GM12878 (cell line): ENCODE measurements at regions not wholly inside any gene's neighbourhood (a gene's known extent, or its start where the extent isn't known, plus 50 kb on each side); places are given as distances from the start of the nearest gene placed in this dataset.
A peak's percentile ranks its signal among the peaks of the same experiment; 100 is the strongest.

Experiments
- ATAC-seq: fragments of 200-7000 bp; cut with Tn5 transposase; 3 replicates; pipeline ENCODE4 v1.9.1; 2020; ENCODE audit warnings: mild to moderate bottlenecking, moderate library complexity
- BruUV-seq: library from RNA; stranded (reverse); fragments of 400-500 nt; replicated peaks from 2 replicates; lab custom pipeline; 2021; lab: Mats Ljungman, UMichigan
- CTCF ChIA-PET: fragments of 300-600 bp; sonication (Branson Sonifier 250); formaldehyde crosslinking; extraction: SDS; loops from one replicate; lab custom pipeline; 2021; ENCODE audit warnings: inconsistent platforms; lab: Yijun Ruan, JAX
- POLR2A ChIA-PET: fragments of 350-600 bp; formaldehyde crosslinking; extraction: SDS; loops from one replicate; lab custom pipeline; 2021; ENCODE audit warnings: inconsistent platforms; lab: Charles Lee
- RAD21 ChIA-PET: fragments of 300-600 bp; sonication (Branson Sonifier 250); formaldehyde crosslinking; loops from one replicate; lab custom pipeline; 2023; ENCODE audit warnings: antibody characterized with exemption; ENCODE audit not compliant: unreplicated experiment; lab: Charles Lee
- SMC1A ChIA-PET: fragments of 300-600 bp; sonication (Branson Sonifier 250); formaldehyde crosslinking; loops from one replicate; lab custom pipeline; 2023; ENCODE audit not compliant: unreplicated experiment, uncharacterized antibody; lab: Charles Lee
- DNase-seq: peaks from one replicate; pipeline ENCODE4 v3.0.0-alpha.2; 2011; ENCODE audit warnings: low read depth, low spot score
- FAIRE-seq: peaks from 3 replicates; lab custom pipeline; 2011; peaks lifted over from hg19 to GRCh38; lab: Jason Lieb, UNC
- H2AFZ ChIP-seq: 2 replicates; pipeline ENCODE4 v1.6.0; 2011; ENCODE audit warnings: low read depth, low read length, control low read depth; ENCODE audit not compliant: control insufficient read depth
- H3K27ac ChIP-seq: 2 replicates; pipeline ENCODE4 v1.5.1; 2011; ENCODE audit warnings: control low read depth; ENCODE audit not compliant: control insufficient read depth, insufficient read depth
- H3K27me3 ChIP-seq, 2 experiments: replicated peaks in 1 of 2; 2 replicates each; pipeline versions ENCODE4 v1.6.0 to v1.6.1; 2011; ENCODE audit warnings: low read length in 1 of 2; ENCODE audit not compliant: control insufficient read depth in 2 of 2, insufficient read depth in 2 of 2
- H3K36me3 ChIP-seq, 2 experiments: 2 replicates each; pipeline ENCODE4 v1.5.1; 2011; ENCODE audit warnings: low read length in 1 of 2; ENCODE audit not compliant: control insufficient read depth in 2 of 2, insufficient read depth in 2 of 2
- H3K4me1 ChIP-seq: 2 replicates; pipeline ENCODE4 v1.6.1; 2011; ENCODE audit warnings: mild to moderate bottlenecking, low read length, moderate library complexity, mixed read lengths; ENCODE audit not compliant: control insufficient read depth, insufficient read depth
- H3K4me2 ChIP-seq: 2 replicates; pipeline ENCODE4 v1.6.0; 2011; ENCODE audit warnings: control low read depth; ENCODE audit not compliant: control insufficient read depth, insufficient read depth
- H3K4me3 ChIP-seq: fragments of 200-600 bp; sonication (generic); 2 replicates; pipeline ENCODE4 v1.5.1; 2016
- H3K79me2 ChIP-seq: 2 replicates; pipeline ENCODE4 v1.6.0; 2011; ENCODE audit warnings: low read length; ENCODE audit not compliant: control insufficient read depth, insufficient read depth
- H3K9ac ChIP-seq: 2 replicates; pipeline ENCODE4 v1.8.0; 2011; ENCODE audit warnings: low read length, control low read depth, mixed read lengths; ENCODE audit not compliant: control insufficient read depth, insufficient read depth
- H3K9me3 ChIP-seq: replicated peaks from 3 replicates; pipeline ENCODE4 v1.5.1; 2011; ENCODE audit warnings: mild to moderate bottlenecking, low read length; ENCODE audit not compliant: control insufficient read depth, insufficient read depth
- H4K20me1 ChIP-seq: 2 replicates; pipeline ENCODE4 v1.6.0; 2011; ENCODE audit not compliant: control insufficient read depth, insufficient read depth
- ATF2 ChIP-seq: IDR thresholded peaks from 2 replicates; pipeline ENCODE4 v1.6.1; 2012; ENCODE audit warnings: low read length, inconsistent platforms
- CEBPB ChIP-seq, 2 experiments: fragments of 150-350 bp in 1 of 2; IDR thresholded peaks; 2 replicates each; pipeline ENCODE4 v1.6.1; 2012 to 2014; ENCODE audit warnings: low read depth in 2 of 2, low read length in 2 of 2, borderline replicate concordance in 1 of 2, inconsistent platforms in 1 of 2
- ESRRA ChIP-seq: IDR thresholded peaks from 2 replicates; pipeline ENCODE4 v1.6.1; 2012; ENCODE audit warnings: mild to moderate bottlenecking, low read length, improper control_type of control experiment
- JUNB ChIP-seq: IDR thresholded peaks from 2 replicates; pipeline ENCODE4 v1.6.1; 2016; ENCODE audit warnings: antibody characterized with exemption, mild to moderate bottlenecking
- KLF5 ChIP-seq: fragments of 450-650 bp; IDR thresholded peaks from 2 replicates; pipeline ENCODE4 v1.6.1; 2014; ENCODE audit warnings: mild to moderate bottlenecking; ENCODE audit not compliant: partially characterized antibody
- RBBP5 ChIP-seq: fragments of 200-600 bp; sonication (generic); conservative IDR thresholded peaks from 2 replicates; pipeline ENCODE4 v1.6.1; 2016
- SKIL ChIP-seq: fragments of 450-650 bp; IDR thresholded peaks from 2 replicates; pipeline ENCODE4 v1.6.1; 2017; ENCODE audit warnings: mild to moderate bottlenecking, low read depth, inconsistent platforms; ENCODE audit not compliant: poor library complexity, severe bottlenecking
- YY1 ChIP-seq: IDR thresholded peaks from 2 replicates; pipeline ENCODE4 v1.6.1; 2011; ENCODE audit warnings: low read depth, mild to moderate bottlenecking, low read length
- in situ Hi-C: fragments of 300-500 bp; cut with MboI; formaldehyde crosslinking; loops from 9 replicates; pipeline ENCODE4 v1.14.3; 2018; ENCODE audit warnings: mixed read lengths
- intact Hi-C: fragments of 100-400 bp; cut with micrococcal nuclease; formaldehyde crosslinking; loops from one replicate; pipeline ENCODE4 v1.14.2; 2022; ENCODE audit not compliant: unreplicated experiment

- no peak for TF ChIP-seq SKIL
- no peak for TF ChIP-seq KLF5
- no peak for TF ChIP-seq ATF2
- TF ChIP-seq ESRRA = no peak
- no peak for TF ChIP-seq CEBPB (IDR thresholded peaks at IDR 0.05; ENCODE audit: borderline replicate concordance in 1 of 2, low read depth in 2 of 2, low read length in 2 of 2)
- no peak for TF ChIP-seq RBBP5
These were observed 111.2 kb downstream of the MGST1 start (continued) for GRCh38 chr12:16458521-16459078.

- H3K9ac ChIP-seq = no peak overlapping the region
- H3K27me3 ChIP-seq = no peaks in the 10 kb centered on the region
- H3K4me3 ChIP-seq = no peak overlapping the region
- no peak for FAIRE-seq
- peak; percentile 67 for ATAC-seq
- intact Hi-C loops = no loop called here
- no peaks in the 10 kb centered on the region for H3K36me3 ChIP-seq
- CTCF ChIA-PET = interaction anchor here (1.3 kb wide), 1 partner anchor 39 kb away, joined by 3 read pairs; no protein-coding TSS in a partner anchor
- BruUV-seq = no TSS peak
- RAD21 ChIA-PET = interaction anchor here (1.2 to 3.1 kb wide), 2 partner anchors 17 to 102 kb away, joined by 3 to 11 read pairs; no protein-coding TSS in a partner anchor
- in situ Hi-C loops = no loop called here
- no peaks in the 10 kb centered on the region for H4K20me1 ChIP-seq
- H3K4me1 ChIP-seq = no peaks in the 10 kb centered on the region
- no peaks in the 10 kb centered on the region for H3K9me3 ChIP-seq
- POLR2A ChIA-PET = interaction anchor here (1.9 kb wide), 1 partner anchor 54 kb away, joined by 4 read pairs; no protein-coding TSS in a partner anchor
- SMC1A ChIA-PET = interaction anchor here (0.7 to 2.3 kb wide), 9 partner anchors 24 to 367 kb away, joined by 3 to 6 read pairs (median 4); no protein-coding TSS in a partner anchor
- H3K79me2 ChIP-seq = no peaks in the 10 kb centered on the region
- no peak overlapping the region for H2AFZ ChIP-seq
- TF ChIP-seq YY1 (no peak), JUNB (peak; percentile 17; the same call in 1 of the 2 replicates)
- no peak overlapping the region for H3K4me2 ChIP-seq
- no peak overlapping the region for H3K27ac ChIP-seq
- no peak for DNase-seq
These were observed 119.8 kb downstream of the MGST1 start for GRCh38 chr12:16467272-16467671.
